GM12878 (cell line): ENCODE measurements at regions not wholly inside any gene's neighbourhood (a gene's known extent, or its start where the extent isn't known, plus 50 kb on each side); places are given as distances from the start of the nearest gene placed in this dataset.
A peak's percentile ranks its signal among the peaks of the same experiment; 100 is the strongest.

ENCODE experiments used
- ATAC-seq: fragments of 200-7000 bp; cut with Tn5 transposase; 3 replicates; pipeline ENCODE4 v1.9.1; 2020; ENCODE audit warnings: mild to moderate bottlenecking, moderate library complexity
- BruUV-seq: library from RNA; stranded (reverse); fragments of 400-500 nt; replicated peaks from 2 replicates; lab custom pipeline; 2021; lab: Mats Ljungman, UMichigan
- CTCF ChIA-PET: fragments of 300-600 bp; sonication (Branson Sonifier 250); formaldehyde crosslinking; extraction: SDS; loops from one replicate; lab custom pipeline; 2021; ENCODE audit warnings: inconsistent platforms; lab: Yijun Ruan, JAX
- POLR2A ChIA-PET: fragments of 350-600 bp; formaldehyde crosslinking; extraction: SDS; loops from one replicate; lab custom pipeline; 2021; ENCODE audit warnings: inconsistent platforms; lab: Charles Lee
- RAD21 ChIA-PET: fragments of 300-600 bp; sonication (Branson Sonifier 250); formaldehyde crosslinking; loops from one replicate; lab custom pipeline; 2023; ENCODE audit warnings: antibody characterized with exemption; ENCODE audit not compliant: unreplicated experiment; lab: Charles Lee
- SMC1A ChIA-PET: fragments of 300-600 bp; sonication (Branson Sonifier 250); formaldehyde crosslinking; loops from one replicate; lab custom pipeline; 2023; ENCODE audit not compliant: unreplicated experiment, uncharacterized antibody; lab: Charles Lee
- DNase-seq: peaks from one replicate; pipeline ENCODE4 v3.0.0-alpha.2; 2011; ENCODE audit warnings: low read depth, low spot score
- FAIRE-seq: peaks from 3 replicates; lab custom pipeline; 2011; peaks lifted over from hg19 to GRCh38; lab: Jason Lieb, UNC
- H2AFZ ChIP-seq: 2 replicates; pipeline ENCODE4 v1.6.0; 2011; ENCODE audit warnings: low read depth, low read length, control low read depth; ENCODE audit not compliant: control insufficient read depth
- H3K27ac ChIP-seq: 2 replicates; pipeline ENCODE4 v1.5.1; 2011; ENCODE audit warnings: control low read depth; ENCODE audit not compliant: control insufficient read depth, insufficient read depth
- H3K27me3 ChIP-seq, 2 experiments: replicated peaks in 1 of 2; 2 replicates each; pipeline versions ENCODE4 v1.6.0 to v1.6.1; 2011; ENCODE audit warnings: low read length in 1 of 2; ENCODE audit not compliant: control insufficient read depth in 2 of 2, insufficient read depth in 2 of 2
- H3K36me3 ChIP-seq, 2 experiments: 2 replicates each; pipeline ENCODE4 v1.5.1; 2011; ENCODE audit warnings: low read length in 1 of 2; ENCODE audit not compliant: control insufficient read depth in 2 of 2, insufficient read depth in 2 of 2
- H3K4me1 ChIP-seq: 2 replicates; pipeline ENCODE4 v1.6.1; 2011; ENCODE audit warnings: mild to moderate bottlenecking, low read length, moderate library complexity, mixed read lengths; ENCODE audit not compliant: control insufficient read depth, insufficient read depth
- H3K4me2 ChIP-seq: 2 replicates; pipeline ENCODE4 v1.6.0; 2011; ENCODE audit warnings: control low read depth; ENCODE audit not compliant: control insufficient read depth, insufficient read depth
- H3K4me3 ChIP-seq: fragments of 200-600 bp; sonication (generic); 2 replicates; pipeline ENCODE4 v1.5.1; 2016
- H3K79me2 ChIP-seq: 2 replicates; pipeline ENCODE4 v1.6.0; 2011; ENCODE audit warnings: low read length; ENCODE audit not compliant: control insufficient read depth, insufficient read depth
- H3K9ac ChIP-seq: 2 replicates; pipeline ENCODE4 v1.8.0; 2011; ENCODE audit warnings: low read length, control low read depth, mixed read lengths; ENCODE audit not compliant: control insufficient read depth, insufficient read depth
- H3K9me3 ChIP-seq: replicated peaks from 3 replicates; pipeline ENCODE4 v1.5.1; 2011; ENCODE audit warnings: mild to moderate bottlenecking, low read length; ENCODE audit not compliant: control insufficient read depth, insufficient read depth
- H4K20me1 ChIP-seq: 2 replicates; pipeline ENCODE4 v1.6.0; 2011; ENCODE audit not compliant: control insufficient read depth, insufficient read depth
- ASH2L ChIP-seq: fragments of 300-600, 200-600 bp; sonication (generic); IDR thresholded peaks from 2 replicates; pipeline ENCODE4 v1.6.1; 2017; ENCODE audit warnings: low read depth, mild to moderate bottlenecking, borderline replicate concordance
- BACH1 ChIP-seq: fragments of 450-650 bp; IDR thresholded peaks from 2 replicates; pipeline ENCODE4 v1.6.1; 2017; ENCODE audit warnings: mild to moderate bottlenecking, borderline replicate concordance
- CBX3 ChIP-seq: fragments of 200-600 bp; sonication (generic); IDR thresholded peaks from 2 replicates; pipeline ENCODE4 v1.6.1; 2016; ENCODE audit warnings: low read depth, borderline replicate concordance
- EGR1 ChIP-seq, 2 experiments: IDR thresholded peaks; 1 replicate in 1 of 2; 2 replicates in 1 of 2; pipeline ENCODE4 v1.6.1; 2011 to 2012; ENCODE audit warnings: low read depth in 2 of 2, low read length in 2 of 2, borderline replicate concordance in 1 of 2, mild to moderate bottlenecking in 1 of 2, moderate library complexity in 1 of 2
- ESRRA ChIP-seq: IDR thresholded peaks from 2 replicates; pipeline ENCODE4 v1.6.1; 2012; ENCODE audit warnings: mild to moderate bottlenecking, low read length, improper control_type of control experiment
- FOXM1 ChIP-seq: IDR thresholded peaks from 2 replicates; pipeline ENCODE4 v1.6.1; 2012; ENCODE audit warnings: low read depth, mild to moderate bottlenecking, inconsistent platforms, low read length, moderate library complexity
- GABPA ChIP-seq: IDR thresholded peaks from 2 replicates; pipeline ENCODE4 v1.6.1; 2014; ENCODE audit warnings: antibody characterized with exemption, low read depth, mild to moderate bottlenecking, inconsistent platforms
- GATAD2B ChIP-seq: fragments of 450-650 bp; conservative IDR thresholded peaks from 2 replicates; pipeline ENCODE4 v1.6.1; 2017; ENCODE audit warnings: low read depth, mild to moderate bottlenecking, moderate library complexity
- HDAC6 ChIP-seq: fragments of 200-600 bp; sonication (generic); IDR thresholded peaks from one replicate; pipeline ENCODE4 v1.8.0; 2017; ENCODE audit warnings: antibody characterized with exemption; ENCODE audit not compliant: unreplicated experiment
- HDGF ChIP-seq: fragments of 450-650 bp; IDR thresholded peaks from 2 replicates; pipeline ENCODE4 v1.6.1; 2016; ENCODE audit warnings: antibody characterized with exemption
- HSF1 ChIP-seq: fragments of 150-350 bp; IDR thresholded peaks from 2 replicates; pipeline ENCODE4 v1.6.1; 2014; ENCODE audit warnings: mild to moderate bottlenecking, low read depth, low read length
- MAX ChIP-seq: IDR thresholded peaks from 2 replicates; pipeline ENCODE4 v1.6.1; 2012; ENCODE audit warnings: low read depth, low read length, improper control_type of control experiment
- POLR2AphosphoS5 ChIP-seq: IDR thresholded peaks from 2 replicates; pipeline ENCODE4 v1.6.1; 2011; ENCODE audit warnings: mild to moderate bottlenecking, low read length, inconsistent platforms
- TARDBP ChIP-seq: IDR thresholded peaks from 2 replicates; pipeline ENCODE4 v1.6.1; 2016; ENCODE audit warnings: borderline replicate concordance
- ZNF217 ChIP-seq: fragments of 450-650 bp; IDR thresholded peaks from 2 replicates; pipeline ENCODE4 v1.6.1; 2017; ENCODE audit warnings: antibody characterized with exemption, mild to moderate bottlenecking
- ZNF622 ChIP-seq: fragments of 450-650 bp; IDR thresholded peaks from 2 replicates; pipeline ENCODE4 v1.6.1; 2017; ENCODE audit warnings: mild to moderate bottlenecking, inconsistent platforms
- ZZZ3 ChIP-seq: IDR thresholded peaks from 2 replicates; pipeline ENCODE4 v1.6.1; 2011; ENCODE audit warnings: low read depth; ENCODE audit not compliant: control insufficient read depth, insufficient read length
- WGBS: methylation state at CpG from one replicate; pipeline ENCODE4 v1.1.6; 2016; ENCODE audit warnings: low lambda C conversion rate; ENCODE audit not compliant: insufficient replicate concordance, insufficient coverage; ENCODE audit errors: missing lambda C conversion rate; 5-methylcytosine and 5-hydroxymethylcytosine counted together
- in situ Hi-C: fragments of 300-500 bp; cut with MboI; formaldehyde crosslinking; loops from 9 replicates; pipeline ENCODE4 v1.14.3; 2018; ENCODE audit warnings: mixed read lengths
- intact Hi-C: fragments of 100-400 bp; cut with micrococcal nuclease; formaldehyde crosslinking; loops from one replicate; pipeline ENCODE4 v1.14.2; 2022; ENCODE audit not compliant: unreplicated experiment
- TF ChIP-seq, protein P1 (sequence below): IDR thresholded peaks from 2 replicates; pipeline ENCODE4 v1.6.1; 2011; ENCODE audit warnings: borderline replicate concordance, low read depth, mild to moderate bottlenecking, moderate library complexity, low read length; ENCODE audit not compliant: insufficient read depth, poor library complexity, severe bottlenecking
- TF ChIP-seq, protein P2 (sequence below): fragments of 450-650 bp; IDR thresholded peaks from 2 replicates; pipeline ENCODE4 v1.6.1; 2016; ENCODE audit warnings: mild to moderate bottlenecking

GRCh38 chr16:17026600-17027242, 444.0 kb downstream of the XYLT1 start:
- ChIA-PET RAD21 (interaction anchor here (0.6 to 6.6 kb wide), 16 partner anchors 10 to 351 kb away, joined by 3 to 101 read pairs (median 4); no protein-coding TSS in a partner anchor), SMC1A (interaction anchor here (0.6 to 10.5 kb wide), 17 partner anchors 9 to 351 kb away, joined by 3 to 179 read pairs (median 4); no protein-coding TSS in a partner anchor), CTCF (interaction anchor here (0.8 to 1.9 kb wide), 6 partner anchors 10 to 441 kb away, joined by 3 to 16 read pairs (median 5); no protein-coding TSS in a partner anchor), POLR2A (interaction anchor here (0.6 to 3.6 kb wide), 5 partner anchors 8 to 44 kb away, joined by 3 to 27 read pairs (median 4); no protein-coding TSS in a partner anchor)
- DNase-seq (peak; percentile 92), ATAC-seq (peak; percentile 83), FAIRE-seq (peak; percentile 71)
- Histone ChIP-seq H3K36me3 (no peaks in the 10 kb centered on the region), H3K4me2 (peak overlapping the region; percentile 95), H3K4me3 (peak overlapping the region; percentile 19; the same call in 1 of the 2 replicates), H2AFZ (no peak overlapping the region), H3K27ac (peak overlapping the region; percentile 96), H3K4me1 (peaks cover 40% of the 10 kb centered on the region), H3K9me3 (peaks cover 10% of the 10 kb centered on the region), H4K20me1 (no peaks in the 10 kb centered on the region), H3K27me3 (no peaks in the 10 kb centered on the region), H3K79me2 (no peaks in the 10 kb centered on the region; the same call in 1 of the 2 replicates), H3K9ac (peak overlapping the region; percentile 57)
- no TSS peak for BruUV-seq
- in situ Hi-C loops (no loop called here), intact Hi-C loops (loop anchor here (1.0 to 5.0 kb wide), 5 partner anchors 13 to 276 kb away; no protein-coding TSS in a partner anchor)
- 0% methylated on average over 2 of the region's 2 CpGs for WGBS
- TF ChIP-seq ZNF217 (peak; percentile 80), ASH2L (no peak), MAX (no peak), ESRRA (no peak), EGR1 (IDR thresholded peaks at IDR 0.05; ENCODE audit: borderline replicate concordance in 1 of 2, low read depth in 2 of 2, low read length in 2 of 2) (no peak), ZZZ3 (no peak), BACH1 (peak; percentile 37; the same call in 1 of the 2 replicates), HSF1 (peak; percentile 78; the same call in 1 of the 2 replicates), HDAC6 (no peak), GABPA (peak; percentile 46; the same call in 1 of the 2 replicates), GATAD2B (peak; percentile 69; the same call in 1 of the 2 replicates), HDGF (no peak), TARDBP (no peak; the same call in 1 of the 2 replicates), CBX3 (no peak), POLR2AphosphoS5 (peak; percentile 54), FOXM1 (peak; percentile 95; the same call in 1 of the 2 replicates), ZNF622 (no peak)
- TF ChIP-seq, protein P1, sequence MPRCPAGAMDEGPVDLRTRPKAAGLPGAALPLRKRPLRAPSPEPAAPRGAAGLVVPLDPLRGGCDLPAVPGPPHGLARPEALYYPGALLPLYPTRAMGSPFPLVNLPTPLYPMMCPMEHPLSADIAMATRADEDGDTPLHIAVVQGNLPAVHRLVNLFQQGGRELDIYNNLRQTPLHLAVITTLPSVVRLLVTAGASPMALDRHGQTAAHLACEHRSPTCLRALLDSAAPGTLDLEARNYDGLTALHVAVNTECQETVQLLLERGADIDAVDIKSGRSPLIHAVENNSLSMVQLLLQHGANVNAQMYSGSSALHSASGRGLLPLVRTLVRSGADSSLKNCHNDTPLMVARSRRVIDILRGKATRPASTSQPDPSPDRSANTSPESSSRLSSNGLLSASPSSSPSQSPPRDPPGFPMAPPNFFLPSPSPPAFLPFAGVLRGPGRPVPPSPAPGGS: peak; percentile 80
- TF ChIP-seq, protein P2, sequence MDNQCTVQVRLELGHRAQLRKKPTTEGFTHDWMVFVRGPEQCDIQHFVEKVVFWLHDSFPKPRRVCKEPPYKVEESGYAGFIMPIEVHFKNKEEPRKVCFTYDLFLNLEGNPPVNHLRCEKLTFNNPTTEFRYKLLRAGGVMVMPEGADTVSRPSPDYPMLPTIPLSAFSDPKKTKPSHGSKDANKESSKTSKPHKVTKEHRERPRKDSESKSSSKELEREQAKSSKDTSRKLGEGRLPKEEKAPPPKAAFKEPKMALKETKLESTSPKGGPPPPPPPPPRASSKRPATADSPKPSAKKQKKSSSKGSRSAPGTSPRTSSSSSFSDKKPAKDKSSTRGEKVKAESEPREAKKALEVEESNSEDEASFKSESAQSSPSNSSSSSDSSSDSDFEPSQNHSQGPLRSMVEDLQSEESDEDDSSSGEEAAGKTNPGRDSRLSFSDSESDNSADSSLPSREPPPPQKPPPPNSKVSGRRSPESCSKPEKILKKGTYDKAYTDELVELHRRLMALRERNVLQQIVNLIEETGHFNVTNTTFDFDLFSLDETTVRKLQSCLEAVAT: peak; percentile 81
